T-helper 2 cell treated with Interferon-gamma antibody and Interleukin-4, amounts not matched to agents 5 μg/mL and 100 μg/mL, for 36 hours (primary cell): ENCODE measurements at regions not wholly inside any gene's neighbourhood (a gene's known extent, or its start where the extent isn't known, plus 50 kb on each side); places are given as distances from the start of the nearest gene placed in this dataset.

Experiments used
- DNase-seq: peaks from one replicate; pipeline ENCODE4 v3.0.0; 2021; ENCODE audit warnings: low spot score
- H3K27ac Mint-ChIP-seq: one replicate; pipeline ENCODE4 v1.8.0; 2021; ENCODE audit warnings: mild to moderate bottlenecking, mixed read lengths
- H3K27me3 Mint-ChIP-seq: one replicate; pipeline ENCODE4 v1.8.0; 2021; ENCODE audit warnings: low read depth, mixed read lengths
- H3K36me3 Mint-ChIP-seq: one replicate; pipeline ENCODE4 v1.8.0; 2021; ENCODE audit warnings: low read depth, mixed read lengths
- H3K4me1 Mint-ChIP-seq: one replicate; pipeline ENCODE4 v1.8.0; 2021; ENCODE audit warnings: low read depth, mixed read lengths
- H3K4me3 Mint-ChIP-seq: one replicate; pipeline ENCODE4 v1.8.0; 2022; ENCODE audit warnings: mild to moderate bottlenecking, moderate library complexity, mixed read lengths
- H3K9me3 Mint-ChIP-seq: one replicate; pipeline ENCODE4 v1.8.0; 2021; ENCODE audit warnings: mixed read lengths

DNA sequence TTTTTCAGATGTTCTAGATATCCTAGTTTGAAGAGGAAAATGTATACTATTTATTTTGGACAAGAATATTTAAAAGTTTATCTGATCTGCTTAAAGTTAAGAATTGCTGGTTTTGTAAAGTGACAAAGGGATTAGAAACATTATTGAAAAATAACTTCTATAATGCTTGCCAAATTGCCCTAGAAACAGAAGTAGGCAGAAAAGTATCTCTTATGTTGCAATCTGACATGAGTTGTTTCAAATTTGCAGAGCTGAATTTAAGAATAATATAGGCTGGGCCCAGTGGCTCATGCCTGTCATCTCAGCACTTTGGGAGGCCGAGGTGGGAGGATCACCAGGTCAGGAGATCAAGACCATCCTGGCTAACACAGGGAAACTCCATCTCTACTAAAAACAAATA, 777.1 kb downstream of the LIG4 start:
- no peaks in the 10 kb centered on the region for H3K36me3 Mint-ChIP-seq
- DNase-seq, result no peak

GRCh38 chr13:107434347-107434746, 781.0 kb downstream of the LIG4 start:
- no peak for DNase-seq
- H3K36me3 Mint-ChIP-seq, result no peaks in the 10 kb centered on the region

More for the DNA sequence above, 777.1 kb downstream of the LIG4 start:
- Mint-ChIP-seq H3K27me3 (no peaks in the 10 kb centered on the region), H3K9me3 (peaks cover 12% of the 10 kb centered on the region), H3K4me1 (no peaks in the 10 kb centered on the region), H3K4me3 (no peak overlapping the region), H3K27ac (no peak overlapping the region)

DNA sequence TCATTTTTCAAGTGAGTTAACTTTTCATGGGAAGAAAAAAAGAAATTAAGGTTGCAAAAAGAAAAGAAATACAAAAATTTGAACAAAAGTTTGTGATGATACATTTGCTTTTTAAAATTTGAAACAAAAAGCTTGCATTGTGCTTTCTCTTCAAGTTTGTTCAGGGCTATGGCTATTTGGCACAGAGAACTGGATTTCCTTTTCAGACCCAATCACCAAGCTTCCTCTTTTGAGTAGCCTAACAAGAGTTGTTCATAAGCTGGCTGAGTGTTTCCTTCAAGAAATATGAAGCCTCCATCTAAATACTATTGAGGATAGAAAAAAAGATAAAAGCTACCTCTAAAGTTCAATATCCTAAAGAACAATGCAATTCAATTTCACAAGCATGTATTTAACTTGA, 787.8 kb downstream of the LIG4 start:
- Mint-ChIP-seq H3K36me3 (no peaks in the 10 kb centered on the region), H3K27ac (no peak overlapping the region), H3K4me1 (no peaks in the 10 kb centered on the region), H3K4me3 (no peak overlapping the region), H3K9me3 (peaks cover 2% of the 10 kb centered on the region), H3K27me3 (no peaks in the 10 kb centered on the region)
- no peak for DNase-seq

More at GRCh38 chr13:107434347-107434746, 781.0 kb downstream of the LIG4 start:
- Mint-ChIP-seq H3K4me3 (no peak overlapping the region), H3K27me3 (no peaks in the 10 kb centered on the region), H3K4me1 (no peaks in the 10 kb centered on the region), H3K9me3 (peaks cover 9% of the 10 kb centered on the region), H3K27ac (no peak overlapping the region)

DNA sequence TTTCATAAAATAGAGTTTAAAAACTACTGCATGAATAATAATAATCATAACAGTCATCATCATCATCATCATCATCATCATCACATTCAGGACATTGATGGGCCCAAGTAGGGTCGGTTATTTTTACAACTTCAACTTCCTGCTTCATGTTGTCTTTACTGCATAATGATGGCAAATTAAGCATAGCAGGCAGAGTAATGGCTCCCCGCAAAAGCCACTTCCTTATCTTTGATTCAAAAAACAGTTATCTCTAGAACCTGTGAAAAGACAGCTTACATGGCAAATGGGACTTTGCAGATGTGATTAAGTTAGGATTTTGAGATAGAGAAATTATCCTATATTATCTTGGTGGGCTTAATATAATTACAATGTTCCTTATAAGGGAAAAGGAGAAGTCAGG, 792.9 kb downstream of the LIG4 start:
- Mint-ChIP-seq H3K9me3 (peaks cover 10% of the 10 kb centered on the region), H3K4me1 (no peaks in the 10 kb centered on the region), H3K27me3 (no peaks in the 10 kb centered on the region), H3K27ac (no peak overlapping the region), H3K4me3 (no peak overlapping the region), H3K36me3 (no peaks in the 10 kb centered on the region)
- no peak for DNase-seq

DNA sequence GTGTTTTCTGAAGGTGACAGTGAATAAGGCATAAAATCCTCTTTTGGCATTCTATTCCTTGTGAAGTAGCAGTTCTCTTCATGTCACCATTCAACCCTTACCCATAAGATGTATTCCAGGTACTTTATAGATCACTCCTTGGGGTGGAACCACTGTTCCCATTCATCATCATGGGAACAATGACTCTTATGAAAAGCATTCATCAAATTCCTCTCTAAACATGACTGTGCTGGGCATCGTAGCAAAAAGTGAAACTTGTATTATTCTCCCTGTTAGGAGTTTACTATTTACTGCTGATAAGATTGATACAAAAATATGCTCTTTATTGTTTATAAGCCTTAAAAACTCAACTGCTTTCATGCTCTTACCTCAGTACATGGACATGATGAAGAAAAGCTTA, 793.4 kb downstream of the LIG4 start:
- Mint-ChIP-seq H3K27me3 (no peaks in the 10 kb centered on the region), H3K27ac (no peak overlapping the region), H3K4me1 (no peaks in the 10 kb centered on the region), H3K9me3 (peaks cover 13% of the 10 kb centered on the region), H3K36me3 (no peaks in the 10 kb centered on the region), H3K4me3 (no peak overlapping the region)
- no peak for DNase-seq

- DNase-seq, result no peak
- no peak overlapping the region for H3K27ac Mint-ChIP-seq
- no peaks in the 10 kb centered on the region for H3K4me1 Mint-ChIP-seq
- H3K9me3 Mint-ChIP-seq, result peaks cover 20% of the 10 kb centered on the region
- H3K4me3 Mint-ChIP-seq, result no peak overlapping the region
- H3K36me3 Mint-ChIP-seq, result no peaks in the 10 kb centered on the region
- H3K27me3 Mint-ChIP-seq, result no peaks in the 10 kb centered on the region
These were observed 794.3 kb downstream of the LIG4 start for GRCh38 chr13:107421028-107421427.

- no peak overlapping the region for H3K4me3 Mint-ChIP-seq
- H3K27ac Mint-ChIP-seq, result no peak overlapping the region
- H3K27me3 Mint-ChIP-seq, result no peaks in the 10 kb centered on the region
- peaks cover 16% of the 10 kb centered on the region for H3K9me3 Mint-ChIP-seq
- DNase-seq, result no peak
- H3K4me1 Mint-ChIP-seq, result no peaks in the 10 kb centered on the region
- no peaks in the 10 kb centered on the region for H3K36me3 Mint-ChIP-seq
These were observed 802.3 kb downstream of the LIG4 start for GRCh38 chr13:107413005-107413404.

DNA sequence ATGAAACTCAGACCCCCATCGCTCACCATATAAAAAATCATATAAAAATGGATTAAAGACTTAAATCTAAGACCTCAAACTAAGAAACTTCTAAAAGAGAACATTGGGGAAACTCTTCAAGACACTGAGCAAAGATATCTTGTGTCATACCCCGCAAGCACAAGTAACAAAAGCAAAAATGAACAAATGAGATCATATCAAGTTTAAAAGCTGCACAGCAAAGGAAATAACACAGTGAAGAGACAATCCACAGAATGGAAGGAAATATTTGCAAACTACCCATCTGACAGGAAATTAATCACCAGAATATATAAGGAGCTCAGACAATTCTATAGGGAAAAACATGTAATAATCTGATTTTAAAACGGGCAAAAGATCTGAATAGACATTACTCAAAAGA, 808.3 kb downstream of the LIG4 start:
- DNase-seq, result no peak
- Mint-ChIP-seq H3K27me3 (no peaks in the 10 kb centered on the region), H3K36me3 (no peaks in the 10 kb centered on the region), H3K9me3 (peaks cover 16% of the 10 kb centered on the region), H3K4me1 (no peaks in the 10 kb centered on the region), H3K27ac (no peak overlapping the region), H3K4me3 (no peak overlapping the region)

DNA sequence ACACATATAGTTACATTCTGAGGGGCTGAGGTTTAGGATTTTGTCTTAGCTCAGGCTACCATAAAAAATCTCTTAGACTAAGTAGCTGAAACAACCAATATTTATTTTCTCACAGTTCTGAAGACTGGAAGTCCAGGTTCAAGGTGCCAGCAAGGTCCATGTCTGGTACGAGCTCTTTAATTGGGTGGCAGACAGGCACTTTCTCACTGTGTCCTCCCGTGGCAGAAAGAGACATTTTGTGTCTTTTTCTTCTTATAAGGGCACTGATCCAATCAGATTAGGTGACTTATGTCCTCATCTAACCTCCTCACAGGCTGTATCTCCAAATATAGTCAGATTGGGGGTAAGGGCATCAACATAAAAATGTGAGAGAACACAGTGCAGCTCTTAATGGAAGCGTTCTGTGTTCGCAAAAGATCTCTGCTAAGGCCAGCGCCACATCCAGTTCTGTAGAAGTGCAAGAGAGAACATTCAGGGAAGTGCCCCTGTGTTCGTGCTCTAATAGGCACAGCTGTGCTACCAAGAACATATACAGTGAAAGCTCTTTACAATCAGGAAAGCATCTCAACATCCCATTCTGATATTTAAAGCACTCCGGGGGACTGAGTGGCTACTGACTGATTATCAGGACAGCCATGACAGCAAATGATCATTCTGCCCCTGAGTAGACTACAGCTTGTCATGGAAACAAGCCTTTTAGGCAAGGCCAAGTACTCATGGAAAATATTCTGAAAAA, 819.2 kb downstream of the LIG4 start:
- Mint-ChIP-seq H3K27ac (no peak overlapping the region), H3K9me3 (peaks cover 8% of the 10 kb centered on the region), H3K36me3 (no peaks in the 10 kb centered on the region), H3K4me3 (no peak overlapping the region), H3K4me1 (no peaks in the 10 kb centered on the region), H3K27me3 (no peaks in the 10 kb centered on the region)
- no peak for DNase-seq

DNA sequence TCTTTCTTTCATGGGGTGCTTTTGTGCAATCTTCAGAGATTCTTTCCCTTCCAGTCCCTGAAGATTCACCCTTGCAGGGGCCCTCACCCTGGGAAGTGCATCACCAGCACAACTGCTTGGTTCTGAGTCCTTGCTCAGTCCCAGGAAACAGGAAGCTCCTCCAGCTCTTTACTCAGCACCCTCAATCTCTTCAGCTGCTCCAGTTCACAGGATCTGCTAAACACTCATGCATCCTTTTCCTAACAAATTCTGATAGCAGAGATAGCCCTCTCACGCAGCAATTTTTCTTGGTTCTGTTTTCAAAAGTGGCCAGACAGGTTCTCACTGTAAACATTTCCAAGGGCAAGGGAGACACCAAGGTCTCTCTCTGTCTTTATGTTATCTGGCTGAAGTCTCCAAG, 823.1 kb downstream of the LIG4 start:
- no peaks in the 10 kb centered on the region for H3K36me3 Mint-ChIP-seq

GRCh38 chr13:107387525-107387924, 819.6 kb upstream of the ARGLU1 start:
- Mint-ChIP-seq H3K4me1 (no peaks in the 10 kb centered on the region), H3K36me3 (no peaks in the 10 kb centered on the region), H3K9me3 (no peaks in the 10 kb centered on the region), H3K4me3 (no peak overlapping the region), H3K27me3 (no peaks in the 10 kb centered on the region), H3K27ac (no peak overlapping the region)
- DNase-seq, result no peak

More for the DNA sequence above, 823.1 kb downstream of the LIG4 start:
- Mint-ChIP-seq H3K4me3 (no peak overlapping the region), H3K27ac (no peak overlapping the region), H3K9me3 (peaks cover 4% of the 10 kb centered on the region), H3K4me1 (no peaks in the 10 kb centered on the region), H3K27me3 (no peaks in the 10 kb centered on the region)
- DNase-seq, result no peak

GRCh38 chr13:107379407-107380155, 811.6 kb upstream of the ARGLU1 start:
- no peak for DNase-seq
- Mint-ChIP-seq H3K4me1 (no peaks in the 10 kb centered on the region), H3K36me3 (no peaks in the 10 kb centered on the region), H3K27me3 (no peaks in the 10 kb centered on the region), H3K4me3 (no peak overlapping the region), H3K9me3 (no peaks in the 10 kb centered on the region), H3K27ac (no peak overlapping the region)

GRCh38 chr13:107376341-107377125, 808.6 kb upstream of the ARGLU1 start:
- no peaks in the 10 kb centered on the region for H3K4me1 Mint-ChIP-seq
- no peak overlapping the region for H3K4me3 Mint-ChIP-seq
- no peak overlapping the region for H3K27ac Mint-ChIP-seq
- H3K9me3 Mint-ChIP-seq, result no peaks in the 10 kb centered on the region
- H3K36me3 Mint-ChIP-seq, result no peaks in the 10 kb centered on the region
- no peaks in the 10 kb centered on the region for H3K27me3 Mint-ChIP-seq
- no peak for DNase-seq

GRCh38 chr13:107375701-107376340, 807.9 kb upstream of the ARGLU1 start:
- Mint-ChIP-seq H3K4me3 (no peak overlapping the region), H3K9me3 (no peaks in the 10 kb centered on the region), H3K27ac (no peak overlapping the region), H3K4me1 (no peaks in the 10 kb centered on the region), H3K36me3 (no peaks in the 10 kb centered on the region), H3K27me3 (no peaks in the 10 kb centered on the region)
- DNase-seq, result no peak
